ENCODE measurements at regions not wholly inside any gene's neighbourhood (a gene's known extent, or its start where the extent isn't known, plus 50 kb on each side); places are given as distances from the start of the nearest gene placed in this dataset.

- WGBS (ENCODE audit: insufficient coverage), result 86% methylated on average over 1 of the region's 2 CpGs
- CTCF ChIA-PET, result no interaction called here
- no peak overlapping the region for H3K4me3 ChIP-seq (ENCODE audit: control insufficient read depth in 1 of 7, extremely low read depth in 1 of 7, insufficient read depth in 4 of 7, low read depth in 2 of 7, low read length in 6 of 7)
- H3K27ac ChIP-seq (ENCODE audit: insufficient read depth in 1 of 2, low read depth in 1 of 2, low read length in 2 of 2, poor library complexity in 1 of 2, severe bottlenecking in 2 of 2), result no peak overlapping the region
- H3K27me3 ChIP-seq (replicated peaks in 2 of 5; ENCODE audit: control insufficient read depth in 4 of 5, insufficient read depth in 5 of 5, low read length in 4 of 5), result peaks cover 0 to 7% (median 2%) of the 10 kb centered on the region in 5 experiments
- DNase-seq, result no peak
- POLR2A ChIA-PET, result no interaction called here
- peaks cover 0 to 7% (median 5%) of the 10 kb centered on the region in 5 experiments for H3K9me3 ChIP-seq (ENCODE audit: control extremely low read depth in 1 of 5, control insufficient read depth in 4 of 5, insufficient read depth in 2 of 5, low read depth in 1 of 5, low read length in 4 of 5)
- no peaks in the 10 kb centered on the region for H3K36me3 ChIP-seq (ENCODE audit: control insufficient read depth in 4 of 4, insufficient read depth in 4 of 4, low read length in 3 of 4)
- no peaks in the 10 kb centered on the region for H3K4me1 ChIP-seq (ENCODE audit: control extremely low read depth in 1 of 4, control insufficient read depth in 4 of 4, insufficient read depth in 4 of 4, low read length in 3 of 4)
Measured at GRCh38 chr9:88710449-88710848, 175.5 kb downstream of the NXNL2 start.

DNA sequence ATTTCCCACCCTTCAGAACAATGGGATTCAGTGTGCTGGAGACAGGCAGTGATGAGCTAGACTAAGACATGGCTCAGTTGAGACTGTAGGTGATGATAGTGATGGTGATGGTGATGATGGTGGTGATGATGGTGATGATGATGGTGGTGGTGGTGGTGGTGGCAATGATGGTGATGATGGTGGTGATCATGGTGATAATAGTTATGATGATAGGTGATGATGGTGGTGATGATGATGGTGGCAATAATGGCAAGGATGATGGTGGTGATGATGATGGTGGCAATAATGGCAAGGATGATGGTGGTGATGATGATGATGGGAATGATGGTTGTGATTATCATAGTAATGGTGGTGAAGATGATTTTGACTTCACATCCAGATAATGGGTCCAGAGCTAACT lies 176.7 kb downstream of the NXNL2 start:
- peaks cover 0 to 12% (median 6%) of the 10 kb centered on the region in 5 experiments for H3K9me3 ChIP-seq (ENCODE audit: control extremely low read depth in 1 of 5, control insufficient read depth in 4 of 5, insufficient read depth in 2 of 5, low read depth in 1 of 5, low read length in 4 of 5)
- H3K4me1 ChIP-seq (ENCODE audit: control extremely low read depth in 1 of 4, control insufficient read depth in 4 of 4, insufficient read depth in 4 of 4, low read length in 3 of 4), result no peaks in the 10 kb centered on the region
- DNase-seq, result no peak
- no peaks in the 10 kb centered on the region for H3K36me3 ChIP-seq (ENCODE audit: control insufficient read depth in 4 of 4, insufficient read depth in 4 of 4, low read length in 3 of 4)
- H3K27me3 ChIP-seq (replicated peaks in 2 of 5; ENCODE audit: control insufficient read depth in 4 of 5, insufficient read depth in 5 of 5, low read length in 4 of 5), result peaks cover 0 to 11% (median 2%) of the 10 kb centered on the region in 5 experiments
- no peak overlapping the region for H3K4me3 ChIP-seq (ENCODE audit: control insufficient read depth in 1 of 7, extremely low read depth in 1 of 7, insufficient read depth in 4 of 7, low read depth in 2 of 7, low read length in 6 of 7)
- ChIA-PET POLR2A (no interaction called here), CTCF (no interaction called here)
- H3K27ac ChIP-seq (ENCODE audit: insufficient read depth in 1 of 2, low read depth in 1 of 2, low read length in 2 of 2, poor library complexity in 1 of 2, severe bottlenecking in 2 of 2), result no peak overlapping the region

GRCh38 chr9:88712484-88712883 lies 177.5 kb downstream of the NXNL2 start:
- no peak overlapping the region for H3K4me3 ChIP-seq (ENCODE audit: control insufficient read depth in 1 of 7, extremely low read depth in 1 of 7, insufficient read depth in 4 of 7, low read depth in 2 of 7, low read length in 6 of 7)
- no peaks in the 10 kb centered on the region for H3K4me1 ChIP-seq (ENCODE audit: control extremely low read depth in 1 of 4, control insufficient read depth in 4 of 4, insufficient read depth in 4 of 4, low read length in 3 of 4)
- no peak overlapping the region for H3K27ac ChIP-seq (ENCODE audit: insufficient read depth in 1 of 2, low read depth in 1 of 2, low read length in 2 of 2, poor library complexity in 1 of 2, severe bottlenecking in 2 of 2)
- H3K9me3 ChIP-seq (ENCODE audit: control extremely low read depth in 1 of 5, control insufficient read depth in 4 of 5, insufficient read depth in 2 of 5, low read depth in 1 of 5, low read length in 4 of 5), result peaks cover 0 to 12% (median 6%) of the 10 kb centered on the region in 5 experiments
- WGBS (ENCODE audit: insufficient coverage), result 94% methylated on average over 2 of the region's 2 CpGs
- no peaks in the 10 kb centered on the region for H3K36me3 ChIP-seq (ENCODE audit: control insufficient read depth in 4 of 4, insufficient read depth in 4 of 4, low read length in 3 of 4)
- no peak for DNase-seq
- ChIA-PET POLR2A (no interaction called here), CTCF (no interaction called here)
- H3K27me3 ChIP-seq (replicated peaks in 2 of 5; ENCODE audit: control insufficient read depth in 4 of 5, insufficient read depth in 5 of 5, low read length in 4 of 5), result peaks cover 0 to 11% (median 2%) of the 10 kb centered on the region in 5 experiments

DNA sequence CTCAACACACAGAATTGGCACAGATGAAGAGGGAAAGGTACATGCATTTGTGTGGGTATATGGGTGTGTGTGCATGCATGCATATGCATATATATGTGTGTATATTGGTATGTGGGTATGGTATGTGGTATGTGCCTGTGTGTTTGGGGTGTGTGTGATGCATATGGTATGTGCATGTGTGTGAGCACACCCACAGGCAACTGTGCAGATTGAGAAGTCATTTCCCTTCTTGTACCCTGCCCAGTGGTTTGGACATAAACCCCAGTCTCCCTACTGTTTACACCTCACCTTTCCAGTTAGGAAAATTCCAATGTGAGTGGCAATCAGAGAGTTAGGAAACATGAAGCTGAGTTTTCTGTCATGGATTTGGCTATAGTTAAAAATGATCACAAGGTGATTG lies 178.0 kb downstream of the NXNL2 start:
- no peak overlapping the region for H3K4me3 ChIP-seq (ENCODE audit: control insufficient read depth in 1 of 7, extremely low read depth in 1 of 7, insufficient read depth in 4 of 7, low read depth in 2 of 7, low read length in 6 of 7)
- ChIA-PET POLR2A (no interaction called here), CTCF (no interaction called here)

DNA sequence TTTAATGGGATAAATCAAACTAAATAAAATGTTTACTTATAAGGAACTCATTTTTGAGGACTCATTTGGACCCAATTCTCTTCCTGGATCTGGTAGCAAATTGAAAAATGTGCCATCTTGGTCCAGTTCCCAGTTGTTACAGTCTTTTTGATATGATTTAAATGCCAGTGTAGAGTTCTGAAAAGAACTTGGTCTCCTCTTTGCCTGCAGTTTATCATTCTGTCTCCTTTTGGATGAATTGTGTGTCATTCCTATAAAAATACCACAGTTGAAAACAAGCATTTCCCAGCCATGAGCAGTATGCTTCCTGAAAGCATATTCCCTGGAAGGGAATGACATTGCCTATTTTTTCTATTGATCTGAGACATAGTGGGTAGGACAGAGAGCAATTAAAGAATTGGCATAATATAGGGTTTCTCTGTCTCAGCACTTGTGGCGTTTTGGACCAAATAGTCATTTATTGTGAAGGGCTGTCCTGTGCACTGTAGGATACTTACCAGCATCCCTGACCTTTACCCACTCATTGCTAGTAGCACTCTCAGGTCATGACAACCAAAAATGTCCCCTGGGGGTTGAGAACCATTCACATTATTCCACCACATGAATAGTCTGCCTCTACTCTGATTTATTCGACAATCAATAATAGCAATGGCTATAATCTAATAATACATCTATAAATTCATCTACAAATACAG lies 181.8 kb downstream of the NXNL2 start:
- CTCF ChIA-PET, result no interaction called here
- H3K4me3 ChIP-seq (ENCODE audit: control insufficient read depth in 1 of 7, extremely low read depth in 1 of 7, insufficient read depth in 4 of 7, low read depth in 2 of 7, low read length in 6 of 7), result no peak overlapping the region
- peaks cover 0 to 12% (median 6%) of the 10 kb centered on the region in 5 experiments for H3K9me3 ChIP-seq (ENCODE audit: control extremely low read depth in 1 of 5, control insufficient read depth in 4 of 5, insufficient read depth in 2 of 5, low read depth in 1 of 5, low read length in 4 of 5)
- POLR2A ChIA-PET, result no interaction called here
- H3K27ac ChIP-seq (ENCODE audit: insufficient read depth in 1 of 2, low read depth in 1 of 2, low read length in 2 of 2, poor library complexity in 1 of 2, severe bottlenecking in 2 of 2), result no peak overlapping the region
- no peak for DNase-seq
- H3K27me3 ChIP-seq (replicated peaks in 2 of 5; ENCODE audit: control insufficient read depth in 4 of 5, insufficient read depth in 5 of 5, low read length in 4 of 5), result peaks cover 0 to 24% (median 6%) of the 10 kb centered on the region in 5 experiments
- WGBS (ENCODE audit: insufficient coverage), result 100% methylated on average over 1 of the region's 2 CpGs
- H3K36me3 ChIP-seq (ENCODE audit: control insufficient read depth in 4 of 4, insufficient read depth in 4 of 4, low read length in 3 of 4), result no peaks in the 10 kb centered on the region
- no peaks in the 10 kb centered on the region for H3K4me1 ChIP-seq (ENCODE audit: control extremely low read depth in 1 of 4, control insufficient read depth in 4 of 4, insufficient read depth in 4 of 4, low read length in 3 of 4)

More for the DNA sequence above, 178.0 kb downstream of the NXNL2 start:
- Histone ChIP-seq H3K27me3 (replicated peaks in 2 of 5; ENCODE audit: control insufficient read depth in 4 of 5, insufficient read depth in 5 of 5, low read length in 4 of 5) (peaks cover 0 to 13% (median 5%) of the 10 kb centered on the region in 5 experiments), H3K36me3 (ENCODE audit: control insufficient read depth in 4 of 4, insufficient read depth in 4 of 4, low read length in 3 of 4) (no peaks in the 10 kb centered on the region), H3K9me3 (ENCODE audit: control extremely low read depth in 1 of 5, control insufficient read depth in 4 of 5, insufficient read depth in 2 of 5, low read depth in 1 of 5, low read length in 4 of 5) (peaks cover 0 to 12% (median 6%) of the 10 kb centered on the region in 5 experiments), H3K4me1 (ENCODE audit: control extremely low read depth in 1 of 4, control insufficient read depth in 4 of 4, insufficient read depth in 4 of 4, low read length in 3 of 4) (no peaks in the 10 kb centered on the region), H3K27ac (ENCODE audit: insufficient read depth in 1 of 2, low read depth in 1 of 2, low read length in 2 of 2, poor library complexity in 1 of 2, severe bottlenecking in 2 of 2) (no peak overlapping the region)
- no peak for DNase-seq

DNA sequence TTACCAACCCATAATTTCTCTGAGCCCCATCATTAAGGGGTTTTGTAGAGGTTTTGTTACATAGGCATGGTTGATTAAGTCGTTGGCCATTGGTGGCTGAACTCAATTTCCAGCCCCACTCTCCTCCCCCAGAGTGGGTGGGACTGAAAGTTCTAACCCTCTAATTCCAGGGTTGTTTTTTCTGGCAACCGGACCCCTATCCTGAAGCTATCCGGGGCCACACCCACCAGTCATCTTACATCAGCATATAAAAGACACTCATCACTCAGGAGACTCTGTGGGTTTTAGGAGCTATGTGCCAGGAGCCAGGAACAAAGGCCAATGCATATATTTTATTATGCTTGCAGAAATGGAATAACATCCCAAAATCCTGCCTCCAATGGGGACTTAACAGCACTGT lies 186.0 kb downstream of the NXNL2 start:
- ChIA-PET POLR2A (no interaction called here), CTCF (no interaction called here)
- DNase-seq, result no peak
- no CpG with 5 or more reads among the region's 3 CpGs for WGBS (ENCODE audit: insufficient coverage)
- no peaks in the 10 kb centered on the region for H3K36me3 ChIP-seq (ENCODE audit: control insufficient read depth in 4 of 4, insufficient read depth in 4 of 4, low read length in 3 of 4)
- H3K27me3 ChIP-seq (replicated peaks in 2 of 5; ENCODE audit: control insufficient read depth in 4 of 5, insufficient read depth in 5 of 5, low read length in 4 of 5), result peaks cover 0 to 40% (median 12%) of the 10 kb centered on the region in 5 experiments
- H3K4me1 ChIP-seq (ENCODE audit: control extremely low read depth in 1 of 4, control insufficient read depth in 4 of 4, insufficient read depth in 4 of 4, low read length in 3 of 4), result no peaks in the 10 kb centered on the region
- H3K9me3 ChIP-seq (ENCODE audit: control extremely low read depth in 1 of 5, control insufficient read depth in 4 of 5, insufficient read depth in 2 of 5, low read depth in 1 of 5, low read length in 4 of 5), result no peaks in the 10 kb centered on the region
- no peak overlapping the region for H3K4me3 ChIP-seq (ENCODE audit: control insufficient read depth in 1 of 7, extremely low read depth in 1 of 7, insufficient read depth in 4 of 7, low read depth in 2 of 7, low read length in 6 of 7)
- no peak overlapping the region for H3K27ac ChIP-seq (ENCODE audit: insufficient read depth in 1 of 2, low read depth in 1 of 2, low read length in 2 of 2, poor library complexity in 1 of 2, severe bottlenecking in 2 of 2)

DNA sequence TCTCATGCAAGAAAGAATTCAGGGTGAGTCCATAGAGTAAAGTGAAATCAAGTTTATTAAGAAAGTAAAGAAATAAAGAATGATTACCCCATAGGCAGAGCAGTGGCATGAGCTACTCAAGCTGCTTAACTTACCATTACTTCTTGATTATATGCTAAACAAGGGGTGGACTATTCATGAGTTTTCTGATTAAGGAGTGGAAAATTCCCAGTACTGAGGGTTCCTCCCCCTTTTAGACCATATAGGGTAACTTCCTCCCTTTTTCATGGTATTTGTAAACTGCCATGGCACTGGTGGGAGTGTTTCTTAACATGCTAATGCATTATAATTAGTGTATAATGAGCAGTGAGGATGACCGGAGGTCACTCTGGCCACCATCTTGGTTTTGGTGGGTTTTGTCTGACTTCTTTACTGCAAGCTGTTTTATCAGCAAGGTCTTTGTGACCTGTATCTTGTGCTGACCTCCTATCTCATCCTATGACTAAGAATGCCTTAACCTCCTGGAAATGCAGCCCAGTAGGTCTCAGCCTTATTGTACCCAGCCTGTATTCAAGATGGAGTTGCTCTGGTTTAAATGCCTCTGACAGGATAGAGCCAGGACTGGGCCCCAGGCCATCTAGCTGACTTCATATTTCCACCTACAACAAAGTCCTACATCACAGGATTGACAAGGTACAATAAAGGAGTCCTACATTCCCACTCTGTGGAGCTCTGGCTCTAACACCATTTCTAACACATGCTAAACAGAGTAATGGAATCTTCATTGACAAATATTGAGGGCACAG lies 186.7 kb downstream of the NXNL2 start:
- H3K36me3 ChIP-seq (ENCODE audit: control insufficient read depth in 4 of 4, insufficient read depth in 4 of 4, low read length in 3 of 4), result no peaks in the 10 kb centered on the region
- CTCF ChIA-PET, result no interaction called here
- DNase-seq, result no peak
- POLR2A ChIA-PET, result no interaction called here
- H3K4me3 ChIP-seq (ENCODE audit: control insufficient read depth in 1 of 7, extremely low read depth in 1 of 7, insufficient read depth in 4 of 7, low read depth in 2 of 7, low read length in 6 of 7), result no peak overlapping the region
- peaks cover 0 to 41% (median 12%) of the 10 kb centered on the region in 5 experiments for H3K27me3 ChIP-seq (replicated peaks in 2 of 5; ENCODE audit: control insufficient read depth in 4 of 5, insufficient read depth in 5 of 5, low read length in 4 of 5)
- no peaks in the 10 kb centered on the region for H3K4me1 ChIP-seq (ENCODE audit: control extremely low read depth in 1 of 4, control insufficient read depth in 4 of 4, insufficient read depth in 4 of 4, low read length in 3 of 4)
- 80% methylated on average over 1 of the region's 1 CpG for WGBS (ENCODE audit: insufficient coverage)
- H3K9me3 ChIP-seq (ENCODE audit: control extremely low read depth in 1 of 5, control insufficient read depth in 4 of 5, insufficient read depth in 2 of 5, low read depth in 1 of 5, low read length in 4 of 5), result no peaks in the 10 kb centered on the region
- no peak overlapping the region for H3K27ac ChIP-seq (ENCODE audit: insufficient read depth in 1 of 2, low read depth in 1 of 2, low read length in 2 of 2, poor library complexity in 1 of 2, severe bottlenecking in 2 of 2)
